B cell (primary cell): ENCODE measurements at regions not wholly inside any gene's neighbourhood (a gene's known extent, or its start where the extent isn't known, plus 50 kb on each side); places are given as distances from the start of the nearest gene placed in this dataset.

Experiments used
- ATAC-seq: fragments of 200-7000 bp; cut with Tn5 transposase; one replicate; pipeline ENCODE4 v1.10.0; 2021; ENCODE audit warnings: low read depth, mild to moderate bottlenecking, moderate number of reproducible peaks, moderate library complexity
- CTCF ChIA-PET: fragments of 350-600 bp; sonication (Branson Sonifier 250); formaldehyde crosslinking; loops from one replicate; lab custom pipeline; 2021; ENCODE audit warnings: antibody characterized with exemption, inconsistent platforms; lab: Charles Lee
- POLR2A ChIA-PET: fragments of 350-600 bp; sonication (Branson Sonifier 250); formaldehyde crosslinking; loops from one replicate; lab custom pipeline; 2021; ENCODE audit warnings: antibody characterized with exemption; lab: Charles Lee
- DNase-seq: peaks from one replicate; pipeline ENCODE4 v3.0.0; 2013
- H2AFZ ChIP-seq: 2 replicates; pipeline ENCODE4 v1.6.1; 2012; ENCODE audit warnings: mild to moderate bottlenecking, low read depth, low read length; ENCODE audit not compliant: insufficient read depth, poor library complexity, severe bottlenecking
- H3K27ac ChIP-seq, 2 donors: 1 replicate in 1 of 2; 2 replicates in 1 of 2; pipeline ENCODE4 v1.5.1; 2012 to 2013; ENCODE audit warnings: low read length in 2 of 2, mild to moderate bottlenecking in 2 of 2, moderate library complexity in 1 of 2
- H3K27me3 ChIP-seq, 4 experiments: fragments of 200-600 bp in 1 of 4; sonication (generic) in 1 of 4; replicated peaks in 1 of 4; 1 replicate in 2 of 4; 2 replicates in 2 of 4; pipeline versions ENCODE4 v1.6.1 to v1.7.0; 2013 to 2016; ENCODE audit warnings: low read length in 3 of 4, mild to moderate bottlenecking in 2 of 4, mixed read lengths in 1 of 4, moderate library complexity in 1 of 4; ENCODE audit not compliant: insufficient read depth in 4 of 4, control insufficient read depth in 3 of 4; ENCODE audit errors: control extremely low read depth in 1 of 4
- H3K36me3 ChIP-seq, 2 experiments: replicated peaks in 1 of 2; 1 replicate in 1 of 2; 2 replicates in 1 of 2; pipeline versions ENCODE4 v1.6.1 to v1.7.1; 2013; ENCODE audit warnings: low read length in 1 of 2; ENCODE audit not compliant: insufficient read depth in 2 of 2, control insufficient read depth in 1 of 2; ENCODE audit errors: control extremely low read depth in 1 of 2, extremely low read depth in 1 of 2
- H3K4me1 ChIP-seq, 2 donors: fragments of 200-600 bp in 1 of 2; sonication (generic) in 1 of 2; 1 replicate in 1 of 2; 2 replicates in 1 of 2; pipeline versions ENCODE4 v1.5.1 to v1.6.1; 2013 to 2017; ENCODE audit warnings: low read length in 2 of 2; ENCODE audit not compliant: control insufficient read depth in 2 of 2, insufficient read depth in 2 of 2
- H3K4me2 ChIP-seq: replicated peaks from 2 replicates; pipeline ENCODE3; 2012; ENCODE audit warnings: mild to moderate bottlenecking, low read depth, low read length; ENCODE audit not compliant: poor library complexity, severe bottlenecking
- H3K4me3 ChIP-seq, 5 experiments: fragments of 200-600 bp in 1 of 5; sonication (generic) in 1 of 5; 1 replicate in 3 of 5; 2 replicates in 2 of 5; pipeline versions ENCODE4 v1.5.1 to v1.7.0; 2011 to 2016; ENCODE audit warnings: low read length in 4 of 5, mild to moderate bottlenecking in 4 of 5, low read depth in 2 of 5, control low read depth in 1 of 5, moderate library complexity in 1 of 5; ENCODE audit not compliant: insufficient read depth in 1 of 5; ENCODE audit errors: control extremely low read depth in 1 of 5, extremely low read depth in 1 of 5
- H3K79me2 ChIP-seq: fragments of 200-600 bp; sonication (generic); one replicate; pipeline ENCODE4 v1.6.0; 2016; ENCODE audit warnings: low read length; ENCODE audit not compliant: control insufficient read depth, insufficient read depth
- H3K9ac ChIP-seq: fragments of 200-600 bp; sonication (generic); 2 replicates; pipeline ENCODE4 v1.6.1; 2017; ENCODE audit warnings: mild to moderate bottlenecking, low read length, moderate library complexity
- H3K9me3 ChIP-seq, 3 donors: one replicate each; pipeline versions ENCODE4 v1.6.1 to v1.7.1; 2013; ENCODE audit warnings: low read length in 2 of 3; ENCODE audit not compliant: control insufficient read depth in 2 of 3, insufficient read depth in 1 of 3; ENCODE audit errors: control extremely low read depth in 1 of 3
- H4K20me1 ChIP-seq: 2 replicates; pipeline ENCODE4 v1.6.0; 2012; ENCODE audit warnings: mild to moderate bottlenecking, low read length; ENCODE audit not compliant: insufficient read depth, control insufficient read depth, poor library complexity, severe bottlenecking
- H3K27ac Mint-ChIP-seq: one replicate; pipeline ENCODE4 v1.8.0; 2021; ENCODE audit warnings: mixed read lengths
- H3K27me3 Mint-ChIP-seq: one replicate; pipeline ENCODE4 v1.8.0; 2021; ENCODE audit warnings: mixed read lengths
- H3K4me1 Mint-ChIP-seq: one replicate; pipeline ENCODE4 v1.8.0; 2021; ENCODE audit warnings: mixed read lengths
- H3K4me3 Mint-ChIP-seq: one replicate; pipeline ENCODE4 v1.8.0; 2021; ENCODE audit warnings: mixed read lengths
- H3K9me3 Mint-ChIP-seq: one replicate; pipeline ENCODE4 v1.8.0; 2022; ENCODE audit warnings: mixed read lengths; ENCODE audit not compliant: insufficient read depth
- EZH2 ChIP-seq: IDR thresholded peaks from 2 replicates; pipeline ENCODE4 v1.6.1; 2012; ENCODE audit warnings: borderline replicate concordance, low read depth, mild to moderate bottlenecking, moderate library complexity, low read length; ENCODE audit not compliant: insufficient read depth, poor library complexity, severe bottlenecking
- WGBS: methylation state at CpG from one replicate; pipeline ENCODE4 v1.1.5; 2013; ENCODE audit warnings: missing lambda C conversion rate; ENCODE audit not compliant: insufficient coverage; 5-methylcytosine and 5-hydroxymethylcytosine counted together
- intact Hi-C: fragments of 100-400 bp; cut with micrococcal nuclease; formaldehyde crosslinking; loops from one replicate; pipeline ENCODE4 v1.10.0; 2022
- TF ChIP-seq, protein P1 (sequence below): fragments of 200-600 bp; IDR thresholded peaks from one replicate; pipeline ENCODE4 v1.8.0; 2022; ENCODE audit warnings: antibody characterized with exemption, mild to moderate bottlenecking

DNA sequence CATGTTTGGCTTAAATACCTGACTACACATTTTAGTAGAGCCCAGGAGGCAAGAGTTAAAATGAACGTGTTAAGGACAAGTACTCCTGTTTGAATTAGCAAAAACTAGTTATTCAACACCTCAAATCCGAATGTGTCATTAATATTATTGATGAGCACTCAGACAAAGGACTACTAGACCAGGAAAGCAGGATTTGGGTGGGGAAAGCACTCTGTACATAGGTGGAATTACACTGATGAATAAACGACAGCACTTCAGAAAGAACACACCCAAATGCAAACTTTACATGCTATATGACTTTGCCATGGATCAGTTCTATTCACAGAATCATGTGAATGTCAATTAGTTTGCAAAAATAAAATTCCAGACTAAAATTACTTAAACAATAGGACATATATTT, 95.1 kb upstream of the CAV2 start:
- Histone ChIP-seq H3K4me1 (no peaks in the 10 kb centered on the region), H3K27ac (no peak overlapping the region), H3K79me2 (no peaks in the 10 kb centered on the region), H3K4me2 (no peak overlapping the region), H3K36me3 (no peaks in the 10 kb centered on the region), H2AFZ (no peak overlapping the region), H3K9ac (no peak overlapping the region), H3K9me3 (no peaks in the 10 kb centered on the region), H3K4me3 (no peak overlapping the region), H3K27me3 (peaks cover 0 to 6% (median 0%) of the 10 kb centered on the region in 4 experiments), H4K20me1 (no peaks in the 10 kb centered on the region)
- ATAC-seq = no peak
- Mint-ChIP-seq H3K27me3 (peaks cover 24% of the 10 kb centered on the region), H3K27ac (no peak overlapping the region), H3K9me3 (no peaks in the 10 kb centered on the region), H3K4me3 (no peak overlapping the region), H3K4me1 (no peaks in the 10 kb centered on the region)
- ChIA-PET POLR2A (no interaction called here), CTCF (no interaction called here)
- DNase-seq = no peak
- no CpG with 5 or more reads among the region's 3 CpGs for WGBS
- TF ChIP-seq, protein P1, sequence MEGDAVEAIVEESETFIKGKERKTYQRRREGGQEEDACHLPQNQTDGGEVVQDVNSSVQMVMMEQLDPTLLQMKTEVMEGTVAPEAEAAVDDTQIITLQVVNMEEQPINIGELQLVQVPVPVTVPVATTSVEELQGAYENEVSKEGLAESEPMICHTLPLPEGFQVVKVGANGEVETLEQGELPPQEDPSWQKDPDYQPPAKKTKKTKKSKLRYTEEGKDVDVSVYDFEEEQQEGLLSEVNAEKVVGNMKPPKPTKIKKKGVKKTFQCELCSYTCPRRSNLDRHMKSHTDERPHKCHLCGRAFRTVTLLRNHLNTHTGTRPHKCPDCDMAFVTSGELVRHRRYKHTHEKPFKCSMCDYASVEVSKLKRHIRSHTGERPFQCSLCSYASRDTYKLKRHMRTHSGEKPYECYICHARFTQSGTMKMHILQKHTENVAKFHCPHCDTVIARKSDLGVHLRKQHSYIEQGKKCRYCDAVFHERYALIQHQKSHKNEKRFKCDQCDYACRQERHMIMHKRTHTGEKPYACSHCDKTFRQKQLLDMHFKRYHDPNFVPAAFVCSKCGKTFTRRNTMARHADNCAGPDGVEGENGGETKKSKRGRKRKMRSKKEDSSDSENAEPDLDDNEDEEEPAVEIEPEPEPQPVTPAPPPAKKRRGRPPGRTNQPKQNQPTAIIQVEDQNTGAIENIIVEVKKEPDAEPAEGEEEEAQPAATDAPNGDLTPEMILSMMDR = no peak
- no peak for TF ChIP-seq EZH2
- intact Hi-C loops = no loop called here

DNA sequence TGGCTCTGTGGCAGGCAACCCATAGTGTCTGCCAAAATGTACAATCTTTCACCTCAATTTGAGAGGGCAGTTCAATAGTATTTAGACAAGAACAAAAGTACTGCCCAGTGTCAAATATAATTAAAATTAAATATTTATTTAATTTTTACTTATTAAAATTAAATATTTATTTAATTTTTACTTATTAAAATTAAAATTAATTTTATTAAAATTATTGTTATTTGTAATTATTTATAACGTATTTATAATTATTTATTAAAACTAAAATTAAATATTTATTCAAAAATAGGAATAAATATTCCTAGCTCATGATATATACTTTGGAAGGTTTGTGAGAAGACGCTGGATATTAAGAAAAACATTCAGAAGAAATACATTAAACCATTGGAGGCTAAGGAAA, 93.7 kb upstream of the CAV2 start:
- Histone ChIP-seq H3K36me3 (no peaks in the 10 kb centered on the region), H3K4me1 (no peaks in the 10 kb centered on the region), H4K20me1 (no peaks in the 10 kb centered on the region), H3K9me3 (no peaks in the 10 kb centered on the region), H3K79me2 (no peaks in the 10 kb centered on the region), H3K27me3 (peaks cover 0 to 6% (median 0%) of the 10 kb centered on the region in 4 experiments), H3K27ac (no peak overlapping the region), H2AFZ (no peak overlapping the region), H3K9ac (no peak overlapping the region), H3K4me2 (no peak overlapping the region), H3K4me3 (no peak overlapping the region)
- intact Hi-C loops = no loop called here
- H3K4me1 Mint-ChIP-seq = no peaks in the 10 kb centered on the region
- ChIA-PET CTCF (no interaction called here), POLR2A (no interaction called here)
- no peak for TF ChIP-seq EZH2
- TF ChIP-seq, protein P1 = no peak
- ATAC-seq = no peak
- no peak overlapping the region for H3K27ac Mint-ChIP-seq
- peaks cover 21% of the 10 kb centered on the region for H3K27me3 Mint-ChIP-seq
- no peaks in the 10 kb centered on the region for H3K9me3 Mint-ChIP-seq
- WGBS = no CpG with 5 or more reads among the region's 2 CpGs
- no peak for DNase-seq
- no peak overlapping the region for H3K4me3 Mint-ChIP-seq
